HepG2 (cell line): ENCODE measurements at regions not wholly inside any gene's neighbourhood (a gene's known extent, or its start where the extent isn't known, plus 50 kb on each side); places are given as distances from the start of the nearest gene placed in this dataset.
A peak's percentile ranks its signal among the peaks of the same experiment; 100 is the strongest.

Source experiments
- ASH2L ChIP-seq: fragments of 300-600, 200-600 bp; sonication (generic); IDR thresholded peaks from 2 replicates; pipeline ENCODE4 v1.7.0; 2017; ENCODE audit warnings: low read depth, mild to moderate bottlenecking, moderate library complexity, mixed read lengths, low read length; ENCODE audit not compliant: insufficient read length
- HDAC2 ChIP-seq: sonication (generic); formaldehyde crosslinking; IDR thresholded peaks from 2 replicates; pipeline ENCODE4 v1.4.0; 2020; ENCODE audit warnings: missing genetic modification reagents
- IRX3 ChIP-seq: sonication (generic); formaldehyde crosslinking; IDR thresholded peaks from 2 replicates; pipeline ENCODE4 v1.8.1; 2023; ENCODE audit warnings: mild to moderate bottlenecking, low read depth, missing genetic modification reagents, borderline replicate concordance
- PPARG ChIP-seq: conservative IDR thresholded peaks from 2 replicates; pipeline ENCODE4 v1.6.1; 2016; ENCODE audit warnings: missing biosample characterization, missing genetic modification reagents
- RARA ChIP-seq: IDR thresholded peaks from 2 replicates; pipeline ENCODE4 v1.6.1; 2016; ENCODE audit warnings: missing genetic modification reagents, missing compliant biosample characterization
- SOX13 ChIP-seq, 3 experiments: fragments of 450-650 bp in 1 of 3; sonication (generic) in 1 of 3; formaldehyde crosslinking in 1 of 3; IDR thresholded peaks in 2 of 3; conservative IDR thresholded peaks in 1 of 3; 2 replicates each; pipeline versions ENCODE4 v1.5.0 to v1.6.1; 2016 to 2020; ENCODE audit warnings: antibody characterized with exemption in 1 of 3, mild to moderate bottlenecking in 1 of 3, missing compliant biosample characterization in 1 of 3, missing genetic modification reagents in 1 of 3, moderate library complexity in 1 of 3
- SP5 ChIP-seq: IDR thresholded peaks from 2 replicates; pipeline ENCODE4 v1.6.1; 2016; ENCODE audit warnings: low read depth, borderline replicate concordance
- TAF1 ChIP-seq: sonication (generic); formaldehyde crosslinking; IDR thresholded peaks from 2 replicates; pipeline ENCODE4 v1.4.0; 2020; ENCODE audit warnings: missing genetic modification reagents
- TEAD3 ChIP-seq: optimal IDR thresholded peaks from 2 replicates; pipeline ENCODE3; 2016; ENCODE audit warnings: borderline replicate concordance
- ZFY ChIP-seq: sonication (generic); formaldehyde crosslinking; IDR thresholded peaks from 2 replicates; pipeline ENCODE4 v1.4.0; 2020; ENCODE audit warnings: missing genetic modification reagents
- ZMYM4 ChIP-seq: sonication (generic); formaldehyde crosslinking; IDR thresholded peaks from 2 replicates; pipeline ENCODE4 v1.8.1; 2023; ENCODE audit warnings: mild to moderate bottlenecking, missing genetic modification reagents
- ZNF207 ChIP-seq: fragments of 450-650 bp; IDR thresholded peaks from 2 replicates; pipeline ENCODE4 v1.6.1; 2016; ENCODE audit warnings: antibody characterized with exemption, borderline replicate concordance
- ZNF235 ChIP-seq: sonication (generic); formaldehyde crosslinking; IDR thresholded peaks from 2 replicates; pipeline ENCODE4 v1.8.1; 2023; ENCODE audit warnings: mild to moderate bottlenecking, missing genetic modification reagents, borderline replicate concordance
- ZNF460 ChIP-seq: sonication (generic); formaldehyde crosslinking; IDR thresholded peaks from 2 replicates; pipeline ENCODE4 v1.5.1; 2020; ENCODE audit warnings: missing genetic modification reagents, mild to moderate bottlenecking, borderline replicate concordance
- ZZZ3 ChIP-seq: sonication (generic); formaldehyde crosslinking; IDR thresholded peaks from 2 replicates; pipeline ENCODE4 v1.4.0; 2020; ENCODE audit warnings: missing genetic modification reagents, mild to moderate bottlenecking, borderline replicate concordance
- TF ChIP-seq, protein P1 (sequence below): IDR thresholded peaks from 2 replicates; pipeline ENCODE4 v1.6.1; 2016; ENCODE audit warnings: missing biosample characterization, missing genetic modification reagents, low read depth
- TF ChIP-seq, protein P2 (sequence below): sonication (generic); formaldehyde crosslinking; IDR thresholded peaks from 2 replicates; pipeline ENCODE4 v1.4.0; 2020; ENCODE audit warnings: missing genetic modification reagents, borderline replicate concordance

DNA sequence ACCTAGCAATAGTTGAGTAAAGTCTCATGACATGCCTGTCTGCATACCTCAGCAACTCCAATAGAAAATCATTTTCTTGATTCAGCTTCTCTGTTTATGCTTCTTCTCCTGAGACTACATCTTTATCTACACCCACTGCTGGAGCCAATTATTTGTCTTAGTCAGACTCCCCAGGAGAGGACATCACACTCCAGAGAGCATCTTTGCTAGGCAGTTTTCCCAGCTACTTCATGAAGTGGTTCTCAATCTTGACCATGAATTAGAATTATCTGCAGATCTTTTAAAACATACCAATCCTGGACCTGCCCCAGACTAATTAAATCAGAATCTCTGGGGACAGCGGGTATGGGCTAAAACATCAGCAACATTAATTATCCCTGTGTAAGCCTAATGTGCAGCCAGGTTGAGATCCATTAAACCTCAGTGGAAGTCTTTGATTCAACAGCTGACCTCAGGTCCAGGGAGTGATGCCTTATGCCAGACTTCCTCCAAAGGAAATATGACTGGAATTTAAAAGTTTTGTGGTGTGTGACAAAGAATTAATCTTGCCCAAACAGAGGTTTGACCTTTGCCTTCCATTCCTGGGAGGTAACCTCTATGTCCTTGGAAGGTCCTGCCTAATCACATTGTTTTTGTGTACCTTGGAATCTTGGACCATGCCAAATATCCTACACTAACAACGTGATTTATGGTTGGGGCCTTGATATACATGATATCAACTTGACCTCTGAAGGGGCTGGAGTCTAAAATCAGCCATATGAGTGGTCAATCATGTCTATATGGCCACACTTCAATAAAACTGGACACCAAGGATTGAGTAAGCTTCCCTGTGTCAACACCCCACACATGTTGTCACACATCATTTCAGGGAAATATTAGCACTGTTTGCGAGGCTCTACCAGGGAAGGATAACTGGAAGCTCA, 99.3 kb upstream of the DNAJC10 start (continued):
- TF ChIP-seq ZFY (CRISPR knock-in tag) (no peak), ZNF207 (no peak), RARA (CRISPR knock-in tag) (0 out of 2 replicates have a peak, but pooled peaks have one; percentile 16), ZNF235 (no peak), IRX3 (CRISPR knock-in tag) (no peak), SP5 (no peak), ASH2L (peak; percentile 46), ZNF460 (no peak), ZZZ3 (no peak), ZMYM4 (CRISPR knock-in tag) (0 out of 2 replicates have a peak, but pooled peaks have one; percentile 25), TEAD3 (peak; percentile 66), TAF1 (CRISPR knock-in tag) (no peak), SOX13 (IDR thresholded peaks at IDR 0.05) (no peak), SOX13 (CRISPR knock-in tag; conservative IDR thresholded peaks at IDR 0.05 in 1 of 2, IDR thresholded peaks at IDR 0.05 in 1 of 2) (peak in 1 of 2 experiments; percentile 63; a peak in 2 of 4 replicates), PPARG (peak; percentile 70), HDAC2 (CRISPR knock-in tag) (0 out of 2 replicates have a peak, but pooled peaks have one; percentile 27)
- TF ChIP-seq, protein P1, sequence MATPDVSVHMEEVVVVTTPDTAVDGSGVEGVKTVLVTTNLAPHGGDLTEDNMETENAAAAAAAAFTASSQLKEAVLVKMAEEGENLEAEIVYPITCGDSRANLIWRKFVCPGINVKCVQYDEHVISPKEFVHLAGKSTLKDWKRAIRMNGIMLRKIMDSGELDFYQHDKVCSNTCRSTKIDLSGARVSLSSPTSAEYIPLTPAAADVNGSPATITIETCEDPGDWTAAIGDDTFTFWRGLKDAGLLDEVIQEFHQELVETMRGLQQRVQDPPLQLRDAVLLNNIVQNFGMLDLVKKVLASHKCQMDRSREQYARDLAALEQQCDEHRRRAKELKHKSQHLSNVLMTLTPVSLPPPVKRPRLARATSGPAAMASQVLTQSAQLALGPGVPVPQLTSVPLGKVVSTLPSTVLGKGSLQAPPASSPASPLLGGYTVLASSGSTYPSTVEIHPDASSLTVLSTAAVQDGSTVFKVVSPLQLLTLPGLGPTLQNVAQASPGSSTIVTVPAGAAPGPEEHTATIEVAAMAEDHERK: no peak
- TF ChIP-seq, protein P2, sequence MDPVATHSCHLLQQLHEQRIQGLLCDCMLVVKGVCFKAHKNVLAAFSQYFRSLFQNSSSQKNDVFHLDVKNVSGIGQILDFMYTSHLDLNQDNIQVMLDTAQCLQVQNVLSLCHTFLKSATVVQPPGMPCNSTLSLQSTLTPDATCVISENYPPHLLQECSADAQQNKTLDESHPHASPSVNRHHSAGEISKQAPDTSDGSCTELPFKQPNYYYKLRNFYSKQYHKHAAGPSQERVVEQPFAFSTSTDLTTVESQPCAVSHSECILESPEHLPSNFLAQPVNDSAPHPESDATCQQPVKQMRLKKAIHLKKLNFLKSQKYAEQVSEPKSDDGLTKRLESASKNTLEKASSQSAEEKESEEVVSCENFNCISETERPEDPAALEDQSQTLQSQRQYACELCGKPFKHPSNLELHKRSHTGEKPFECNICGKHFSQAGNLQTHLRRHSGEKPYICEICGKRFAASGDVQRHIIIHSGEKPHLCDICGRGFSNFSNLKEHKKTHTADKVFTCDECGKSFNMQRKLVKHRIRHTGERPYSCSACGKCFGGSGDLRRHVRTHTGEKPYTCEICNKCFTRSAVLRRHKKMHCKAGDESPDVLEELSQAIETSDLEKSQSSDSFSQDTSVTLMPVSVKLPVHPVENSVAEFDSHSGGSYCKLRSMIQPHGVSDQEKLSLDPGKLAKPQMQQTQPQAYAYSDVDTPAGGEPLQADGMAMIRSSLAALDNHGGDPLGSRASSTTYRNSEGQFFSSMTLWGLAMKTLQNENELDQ (CRISPR knock-in tag): no peak
